Neural cell (in vitro differentiated cells): ENCODE measurements at regions not wholly inside any gene's neighbourhood (a gene's known extent, or its start where the extent isn't known, plus 50 kb on each side); places are given as distances from the start of the nearest gene placed in this dataset.

Experiments used
- EP300 ChIP-seq: fragments of 450-650 bp; conservative IDR thresholded peaks from 2 replicates; pipeline ENCODE4 v1.6.1; 2014; ENCODE audit warnings: antibody characterized with exemption, mild to moderate bottlenecking, moderate library complexity; ENCODE audit not compliant: poor library complexity, severe bottlenecking
- EZH2 ChIP-seq: fragments of 200-600, 300-800 bp; shearing (Covaris generic), sonication (generic); IDR thresholded peaks from 2 replicates; pipeline ENCODE4 v1.6.1; 2014; ENCODE audit warnings: antibody characterized with exemption, low read length, borderline replicate concordance, mild to moderate bottlenecking; ENCODE audit not compliant: insufficient read depth, poor library complexity, severe bottlenecking
- POLR2AphosphoS5 ChIP-seq: IDR thresholded peaks from 2 replicates; pipeline ENCODE4 v1.6.1; 2012
- TAF1 ChIP-seq: IDR thresholded peaks from 2 replicates; pipeline ENCODE4 v1.6.1; 2012; ENCODE audit warnings: low read depth
- TF ChIP-seq, protein P1 (sequence below): fragments of 450-650 bp; IDR thresholded peaks from 2 replicates; pipeline ENCODE4 v1.5.1; 2014; ENCODE audit warnings: antibody characterized with exemption, mild to moderate bottlenecking, moderate library complexity; ENCODE audit not compliant: poor library complexity, severe bottlenecking

DNA sequence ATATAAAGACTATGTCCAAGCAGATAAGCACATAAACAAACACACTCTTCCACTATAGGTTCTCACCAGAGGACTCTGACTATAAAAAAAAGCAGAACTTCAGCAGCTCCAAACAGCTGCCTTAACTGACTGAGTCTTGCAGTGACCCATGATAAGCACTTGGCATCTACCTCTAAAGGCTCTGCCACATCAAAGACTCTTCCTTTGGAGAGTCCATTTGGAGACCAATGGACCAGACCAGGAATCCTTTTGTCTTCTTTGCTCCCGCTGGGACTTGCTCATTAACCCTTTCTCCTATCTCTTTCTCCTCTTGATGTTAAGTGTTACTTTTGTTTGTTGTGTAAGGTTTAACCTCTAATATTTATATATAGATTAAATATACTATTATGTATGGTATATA is 424.1 kb downstream of the RSL24D1 start:
- no peak for TF ChIP-seq EZH2
- TF ChIP-seq, protein P1, sequence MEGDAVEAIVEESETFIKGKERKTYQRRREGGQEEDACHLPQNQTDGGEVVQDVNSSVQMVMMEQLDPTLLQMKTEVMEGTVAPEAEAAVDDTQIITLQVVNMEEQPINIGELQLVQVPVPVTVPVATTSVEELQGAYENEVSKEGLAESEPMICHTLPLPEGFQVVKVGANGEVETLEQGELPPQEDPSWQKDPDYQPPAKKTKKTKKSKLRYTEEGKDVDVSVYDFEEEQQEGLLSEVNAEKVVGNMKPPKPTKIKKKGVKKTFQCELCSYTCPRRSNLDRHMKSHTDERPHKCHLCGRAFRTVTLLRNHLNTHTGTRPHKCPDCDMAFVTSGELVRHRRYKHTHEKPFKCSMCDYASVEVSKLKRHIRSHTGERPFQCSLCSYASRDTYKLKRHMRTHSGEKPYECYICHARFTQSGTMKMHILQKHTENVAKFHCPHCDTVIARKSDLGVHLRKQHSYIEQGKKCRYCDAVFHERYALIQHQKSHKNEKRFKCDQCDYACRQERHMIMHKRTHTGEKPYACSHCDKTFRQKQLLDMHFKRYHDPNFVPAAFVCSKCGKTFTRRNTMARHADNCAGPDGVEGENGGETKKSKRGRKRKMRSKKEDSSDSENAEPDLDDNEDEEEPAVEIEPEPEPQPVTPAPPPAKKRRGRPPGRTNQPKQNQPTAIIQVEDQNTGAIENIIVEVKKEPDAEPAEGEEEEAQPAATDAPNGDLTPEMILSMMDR, result no peak
- TF ChIP-seq EP300, result no peak
- no peak for TF ChIP-seq POLR2AphosphoS5
- TF ChIP-seq TAF1, result no peak
